Endothelial cell of umbilical vein (primary cell): ENCODE measurements at regions not wholly inside any gene's neighbourhood (a gene's known extent, or its start where the extent isn't known, plus 50 kb on each side); places are given as distances from the start of the nearest gene placed in this dataset.

Experiments used
- EZH2 ChIP-seq: IDR thresholded peaks from 2 replicates; pipeline ENCODE4 v1.6.1; 2012; ENCODE audit warnings: borderline replicate concordance, low read depth, mild to moderate bottlenecking, moderate library complexity, low read length, inconsistent platforms; ENCODE audit not compliant: severe bottlenecking
- FOS ChIP-seq: IDR thresholded peaks from 2 replicates; pipeline ENCODE4 v1.6.1; 2011; ENCODE audit warnings: mild to moderate bottlenecking, low read length, moderate library complexity, borderline replicate concordance; ENCODE audit not compliant: insufficient read depth
- JUN ChIP-seq: IDR thresholded peaks from 2 replicates; pipeline ENCODE4 v1.6.1; 2011; ENCODE audit warnings: borderline replicate concordance, low read depth; ENCODE audit not compliant: insufficient read length, insufficient read depth
- MYC ChIP-seq: IDR thresholded peaks from one replicate; pipeline ENCODE4 v1.6.1; 2011; ENCODE audit warnings: mild to moderate bottlenecking, low read depth, low read length
- POLR2A ChIP-seq: IDR thresholded peaks from 2 replicates; pipeline ENCODE4 v1.6.1; 2012; ENCODE audit warnings: low read depth, mild to moderate bottlenecking, control low read depth, low read length
- POLR2AphosphoS5 ChIP-seq: IDR thresholded peaks from 2 replicates; pipeline ENCODE4 v1.6.1; 2012; ENCODE audit warnings: low read depth, mild to moderate bottlenecking, control low read depth, low read length, moderate library complexity; ENCODE audit not compliant: insufficient read depth
- TF ChIP-seq, protein P1 (sequence below), 2 donors: IDR thresholded peaks; 1 replicate in 1 of 2; 2 replicates in 1 of 2; pipeline ENCODE4 v1.5.1; 2011; ENCODE audit warnings: low read length in 2 of 2, mild to moderate bottlenecking in 2 of 2, moderate library complexity in 2 of 2, control low read depth in 1 of 2, inconsistent platforms in 1 of 2, low read depth in 1 of 2; ENCODE audit not compliant: insufficient read depth in 1 of 2; ENCODE audit errors: extremely low read depth in 1 of 2
- TF ChIP-seq, protein P2 (sequence below): IDR thresholded peaks from 2 replicates; pipeline ENCODE4 v1.6.1; 2011; ENCODE audit not compliant: insufficient read depth, insufficient read length

GRCh38 chr16:77069929-77070328 lies 121.1 kb upstream of the MON1B start:
- TF ChIP-seq FOS (no peak), POLR2AphosphoS5 (no peak), POLR2A (no peak), JUN (no peak), EZH2 (no peak), MYC (no peak)
- TF ChIP-seq, protein P1, sequence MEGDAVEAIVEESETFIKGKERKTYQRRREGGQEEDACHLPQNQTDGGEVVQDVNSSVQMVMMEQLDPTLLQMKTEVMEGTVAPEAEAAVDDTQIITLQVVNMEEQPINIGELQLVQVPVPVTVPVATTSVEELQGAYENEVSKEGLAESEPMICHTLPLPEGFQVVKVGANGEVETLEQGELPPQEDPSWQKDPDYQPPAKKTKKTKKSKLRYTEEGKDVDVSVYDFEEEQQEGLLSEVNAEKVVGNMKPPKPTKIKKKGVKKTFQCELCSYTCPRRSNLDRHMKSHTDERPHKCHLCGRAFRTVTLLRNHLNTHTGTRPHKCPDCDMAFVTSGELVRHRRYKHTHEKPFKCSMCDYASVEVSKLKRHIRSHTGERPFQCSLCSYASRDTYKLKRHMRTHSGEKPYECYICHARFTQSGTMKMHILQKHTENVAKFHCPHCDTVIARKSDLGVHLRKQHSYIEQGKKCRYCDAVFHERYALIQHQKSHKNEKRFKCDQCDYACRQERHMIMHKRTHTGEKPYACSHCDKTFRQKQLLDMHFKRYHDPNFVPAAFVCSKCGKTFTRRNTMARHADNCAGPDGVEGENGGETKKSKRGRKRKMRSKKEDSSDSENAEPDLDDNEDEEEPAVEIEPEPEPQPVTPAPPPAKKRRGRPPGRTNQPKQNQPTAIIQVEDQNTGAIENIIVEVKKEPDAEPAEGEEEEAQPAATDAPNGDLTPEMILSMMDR (IDR thresholded peaks at IDR 0.05; ENCODE audit: extremely low read depth in 1 of 2, insufficient read depth in 1 of 2, low read depth in 1 of 2, low read length in 2 of 2), result no peak
- TF ChIP-seq, protein P2, sequence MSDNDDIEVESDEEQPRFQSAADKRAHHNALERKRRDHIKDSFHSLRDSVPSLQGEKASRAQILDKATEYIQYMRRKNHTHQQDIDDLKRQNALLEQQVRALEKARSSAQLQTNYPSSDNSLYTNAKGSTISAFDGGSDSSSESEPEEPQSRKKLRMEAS, result no peak
